H9 (cell line): ENCODE measurements at regions not wholly inside any gene's neighbourhood (a gene's known extent, or its start where the extent isn't known, plus 50 kb on each side); places are given as distances from the start of the nearest gene placed in this dataset.

Source experiments
- DNase-seq: peaks from one replicate; pipeline ENCODE4 v3.0.0-alpha.2; 2017
- H2AFZ ChIP-seq: one replicate; pipeline ENCODE4 v1.6.1; 2013; ENCODE audit warnings: mild to moderate bottlenecking, low read length, control low read depth, moderate library complexity
- H2AK5ac ChIP-seq: 2 replicates; pipeline ENCODE4 v1.6.1; 2013; ENCODE audit warnings: low read length, control low read depth, mixed read lengths; ENCODE audit not compliant: insufficient read length
- H2BK120ac ChIP-seq: one replicate; pipeline ENCODE4 v1.6.1; 2013; ENCODE audit warnings: low read depth, mild to moderate bottlenecking, low read length, control low read depth, inconsistent platforms; ENCODE audit not compliant: poor library complexity, severe bottlenecking
- H2BK12ac ChIP-seq: 2 replicates; pipeline ENCODE4 v1.6.1; 2013; ENCODE audit warnings: low read length, control low read depth, mixed read lengths, low read depth; ENCODE audit not compliant: insufficient read length
- H2BK15ac ChIP-seq: 2 replicates; pipeline ENCODE4 v1.6.1; 2013; ENCODE audit warnings: low read depth, low read length, control low read depth
- H2BK20ac ChIP-seq: one replicate; pipeline ENCODE4 v1.6.1; 2013; ENCODE audit warnings: low read depth, mild to moderate bottlenecking, low read length, control low read depth, inconsistent platforms; ENCODE audit not compliant: poor library complexity, severe bottlenecking
- H2BK5ac ChIP-seq: 2 replicates; pipeline ENCODE4 v1.6.1; 2013; ENCODE audit warnings: low read length, control low read depth, mixed read lengths; ENCODE audit not compliant: insufficient read length
- H3K14ac ChIP-seq: 2 replicates; pipeline ENCODE4 v1.6.1; 2013; ENCODE audit warnings: low read length, control low read depth; ENCODE audit not compliant: insufficient read depth
- H3K18ac ChIP-seq: 2 replicates; pipeline ENCODE4 v1.6.1; 2013; ENCODE audit warnings: low read depth, mild to moderate bottlenecking, mixed read lengths, low read length, control low read depth; ENCODE audit not compliant: insufficient read length
- H3K23ac ChIP-seq: 2 replicates; pipeline ENCODE4 v1.6.1; 2013; ENCODE audit warnings: low read length, control low read depth, mixed read lengths, low read depth; ENCODE audit not compliant: insufficient read length
- H3K23me2 ChIP-seq: 2 replicates; pipeline ENCODE4 v1.6.1; 2013; ENCODE audit warnings: low read depth, mild to moderate bottlenecking, mixed read lengths, low read length, control low read depth; ENCODE audit not compliant: insufficient read length, poor library complexity, severe bottlenecking
- H3K27ac ChIP-seq: 2 replicates; pipeline ENCODE4 v1.5.1; 2013; ENCODE audit warnings: low read length, control low read depth, mixed read lengths, low read depth; ENCODE audit not compliant: insufficient read length
- H3K27me3 ChIP-seq: 2 replicates; pipeline ENCODE4 v1.6.1; 2013; ENCODE audit warnings: low read length, control low read depth, inconsistent platforms; ENCODE audit not compliant: insufficient read depth
- H3K4ac ChIP-seq: 2 replicates; pipeline ENCODE4 v1.6.1; 2013; ENCODE audit warnings: low read depth, mild to moderate bottlenecking, control low read depth, inconsistent platforms, low read length, moderate library complexity
- H3K4me1 ChIP-seq: 2 replicates; pipeline ENCODE4 v1.6.1; 2013; ENCODE audit warnings: low read length, control low read depth, inconsistent platforms; ENCODE audit not compliant: insufficient read depth
- H3K4me2 ChIP-seq: 2 replicates; pipeline ENCODE4 v1.6.1; 2013; ENCODE audit warnings: low read length, control low read depth, mixed read lengths; ENCODE audit not compliant: insufficient read length, insufficient read depth
- H3K56ac ChIP-seq: 2 replicates; pipeline ENCODE4 v1.6.1; 2013; ENCODE audit warnings: low read depth, mild to moderate bottlenecking, mixed read lengths, low read length, control low read depth; ENCODE audit not compliant: insufficient read length
- H3K79me1 ChIP-seq: 2 replicates; pipeline ENCODE4 v1.6.1; 2013; ENCODE audit warnings: low read depth, mild to moderate bottlenecking, moderate library complexity, low read length, control low read depth, inconsistent platforms; ENCODE audit not compliant: insufficient read depth, poor library complexity, severe bottlenecking
- H3K79me2 ChIP-seq: 2 replicates; pipeline ENCODE4 v1.6.1; 2013; ENCODE audit warnings: low read length, control low read depth, inconsistent platforms; ENCODE audit not compliant: insufficient read depth
- H3K9ac ChIP-seq: 2 replicates; pipeline ENCODE4 v1.6.1; 2013; ENCODE audit warnings: low read length, control low read depth, mixed read lengths; ENCODE audit not compliant: insufficient read length; ENCODE audit errors: extremely low read depth
- H3K9me3 ChIP-seq: one replicate; pipeline ENCODE4 v1.6.1; 2013; ENCODE audit warnings: low read depth, low read length, inconsistent platforms; ENCODE audit not compliant: control insufficient read depth
- H3T11ph ChIP-seq: one replicate; pipeline ENCODE4 v1.6.1; 2013; ENCODE audit warnings: mild to moderate bottlenecking, low read length, control low read depth, inconsistent platforms
- H4K20me1 ChIP-seq: one replicate; pipeline ENCODE4 v1.6.1; 2013; ENCODE audit not compliant: control insufficient read depth, insufficient read length, insufficient read depth
- H4K5ac ChIP-seq: 2 replicates; pipeline ENCODE4 v1.6.1; 2013; ENCODE audit warnings: low read depth, mild to moderate bottlenecking, mixed read lengths, low read length, control low read depth; ENCODE audit not compliant: insufficient read length
- H4K8ac ChIP-seq: replicated peaks from 2 replicates; pipeline ENCODE4 v1.6.1; 2013; ENCODE audit warnings: low read length, control low read depth, mixed read lengths, low read depth; ENCODE audit not compliant: insufficient read length
- H4K91ac ChIP-seq: 2 replicates; pipeline ENCODE4 v1.6.1; 2013; ENCODE audit warnings: low read depth, mild to moderate bottlenecking, moderate library complexity, mixed read lengths, low read length, control low read depth; ENCODE audit not compliant: insufficient read length
- H3K27ac Mint-ChIP-seq, 3 experiments: 2 replicates in 2 of 3; 3 replicates in 1 of 3; pipeline ENCODE4 v1.8.0; 2020 to 2021; ENCODE audit warnings: mixed read lengths in 3 of 3, mild to moderate bottlenecking in 1 of 3, moderate library complexity in 1 of 3
- H3K27me3 Mint-ChIP-seq: 2 replicates; pipeline ENCODE4 v1.8.0; 2021; ENCODE audit warnings: low read depth, mild to moderate bottlenecking, moderate library complexity, mixed read lengths
- H3K36me3 Mint-ChIP-seq, 3 experiments: 2 replicates in 2 of 3; 3 replicates in 1 of 3; pipeline ENCODE4 v1.8.0; 2020 to 2021; ENCODE audit warnings: low read depth in 3 of 3, mixed read lengths in 3 of 3; ENCODE audit not compliant: insufficient read depth in 1 of 3
- H3K4me1 Mint-ChIP-seq, 2 experiments: 2 replicates each; pipeline ENCODE4 v1.8.0; 2020; ENCODE audit warnings: mixed read lengths in 2 of 2
- H3K4me3 Mint-ChIP-seq, 2 experiments: 2 replicates in 1 of 2; 3 replicates in 1 of 2; pipeline ENCODE4 v1.8.0; 2020 to 2021; ENCODE audit warnings: mild to moderate bottlenecking in 2 of 2, mixed read lengths in 2 of 2, moderate library complexity in 1 of 2
- H3K9me3 Mint-ChIP-seq, 2 experiments: 2 replicates in 1 of 2; 3 replicates in 1 of 2; pipeline ENCODE4 v1.8.0; 2020; ENCODE audit warnings: mild to moderate bottlenecking in 2 of 2, mixed read lengths in 2 of 2, moderate library complexity in 1 of 2
- CTCF ChIP-seq: fragments of 200-600 bp; sonication (generic); conservative IDR thresholded peaks from 3 replicates; pipeline ENCODE4 v1.8.0; 2021; ENCODE audit warnings: antibody characterized with exemption, mild to moderate bottlenecking
- WGBS: extraction: QIAGEN DNeasy Blood & Tissue Kit; methylation state at CpG from one replicate; pipeline ENCODE4 v1.1.7; 2013; ENCODE audit warnings: missing lambda C conversion rate, low lambda C conversion rate, mixed read lengths; ENCODE audit not compliant: insufficient read length; ENCODE audit errors: extremely low coverage; 5-methylcytosine and 5-hydroxymethylcytosine counted together

GRCh38 chr4:127327491-127327890 is 305.3 kb upstream of the INTU start:
- H3K9ac ChIP-seq: no peak overlapping the region
- H3K27ac Mint-ChIP-seq: no peak overlapping the region; a peak in 1 of 7 replicates
- H3K4me2 ChIP-seq: no peak overlapping the region
- H4K91ac ChIP-seq: no peak overlapping the region
- H3K56ac ChIP-seq: no peak overlapping the region
- no peak overlapping the region for H2AK5ac ChIP-seq
- H3K23ac ChIP-seq: no peak overlapping the region
- no peak overlapping the region for H3K18ac ChIP-seq
- peaks cover 24 to 25% of the 10 kb centered on the region in 2 experiments for H3K9me3 Mint-ChIP-seq
- no peak for TF ChIP-seq CTCF
- no peak overlapping the region for H2BK20ac ChIP-seq
- no peaks in the 10 kb centered on the region for H3K23me2 ChIP-seq
- no peak overlapping the region for H2BK12ac ChIP-seq
- H3K9me3 ChIP-seq: peaks cover 6% of the 10 kb centered on the region
- no peak overlapping the region for H2BK120ac ChIP-seq
- H3K4ac ChIP-seq: no peak overlapping the region
- no peaks in the 10 kb centered on the region for H3K4me1 Mint-ChIP-seq
- H3K79me1 ChIP-seq: no peaks in the 10 kb centered on the region
- no peak overlapping the region for H2AFZ ChIP-seq
- peaks cover 7 to 24% (median 11%) of the 10 kb centered on the region in 3 experiments for H3K36me3 Mint-ChIP-seq
- no peak overlapping the region for H4K5ac ChIP-seq
- H3T11ph ChIP-seq: no peak overlapping the region
- H2BK15ac ChIP-seq: no peak overlapping the region
- H3K27me3 ChIP-seq: no peaks in the 10 kb centered on the region
- H3K4me1 ChIP-seq: no peaks in the 10 kb centered on the region
- H3K4me3 Mint-ChIP-seq: no peak overlapping the region
- H3K14ac ChIP-seq: no peak overlapping the region
- H3K27me3 Mint-ChIP-seq: no peaks in the 10 kb centered on the region
- DNase-seq: no peak
- H4K8ac ChIP-seq: no peak overlapping the region
- H3K79me2 ChIP-seq: no peaks in the 10 kb centered on the region
- H2BK5ac ChIP-seq: no peak overlapping the region
- H3K27ac ChIP-seq: no peak overlapping the region
- no CpG with 5 or more reads among the region's 2 CpGs for WGBS
- H4K20me1 ChIP-seq: no peaks in the 10 kb centered on the region
